Loucy (cell line): ENCODE measurements at regions not wholly inside any gene's neighbourhood (a gene's known extent, or its start where the extent isn't known, plus 50 kb on each side); places are given as distances from the start of the nearest gene placed in this dataset.
A peak's percentile ranks its signal among the peaks of the same experiment; 100 is the strongest.

Experiments
- H2AFZ ChIP-seq: fragments of 200-600 bp; sonication (generic); 2 replicates; pipeline ENCODE4 v1.6.0; 2016; ENCODE audit warnings: antibody characterized with exemption, mild to moderate bottlenecking, low read length, moderate library complexity
- H3F3A ChIP-seq: fragments of 200-600 bp; 2 replicates; pipeline ENCODE4 v1.6.0; 2016; ENCODE audit warnings: antibody characterized with exemption, low read depth, mild to moderate bottlenecking
- H3K27me3 ChIP-seq: fragments of 200-600 bp; sonication (generic); 2 replicates; pipeline ENCODE4 v1.6.1; 2014; ENCODE audit warnings: low read length, mild to moderate bottlenecking; ENCODE audit not compliant: insufficient read depth, poor library complexity, severe bottlenecking
- H3K36me3 ChIP-seq: fragments of 200-600 bp; sonication (generic); 2 replicates; pipeline ENCODE4 v1.6.1; 2016; ENCODE audit warnings: low read length; ENCODE audit not compliant: insufficient read depth
- H3K4me1 ChIP-seq: fragments of 200-600 bp; sonication (generic); 2 replicates; pipeline ENCODE4 v1.5.1; 2014; ENCODE audit warnings: low read length, mild to moderate bottlenecking; ENCODE audit not compliant: insufficient read depth, poor library complexity, severe bottlenecking
- H3K4me2 ChIP-seq: fragments of 200-600 bp; sonication (generic); 2 replicates; pipeline ENCODE4 v1.6.0; 2014; ENCODE audit warnings: antibody characterized with exemption, low read length, low read depth, mild to moderate bottlenecking; ENCODE audit not compliant: poor library complexity, severe bottlenecking
- H3K4me3 ChIP-seq: fragments of 200-600 bp; sonication (generic); 2 replicates; pipeline ENCODE4 v1.5.1; 2014; ENCODE audit warnings: low read length, mild to moderate bottlenecking, mixed read lengths; ENCODE audit not compliant: poor library complexity, severe bottlenecking
- H3K79me2 ChIP-seq: fragments of 200-600 bp; sonication (generic); 2 replicates; pipeline ENCODE4 v1.6.1; 2014; ENCODE audit warnings: low read length; ENCODE audit not compliant: insufficient read depth
- H3K9ac ChIP-seq: fragments of 200-600 bp; sonication (generic); 2 replicates; pipeline ENCODE4 v1.6.0; 2014; ENCODE audit warnings: mild to moderate bottlenecking, low read depth, low read length, moderate library complexity; ENCODE audit not compliant: poor library complexity, severe bottlenecking
- H3K9me2 ChIP-seq: fragments of 200-600 bp; sonication (generic); replicated peaks from 2 replicates; pipeline ENCODE4 v1.6.1; 2016; ENCODE audit warnings: low read depth, low read length, mixed read lengths
- H3K9me3 ChIP-seq: fragments of 200-600 bp; sonication (generic); 2 replicates; pipeline ENCODE4 v1.6.1; 2014; ENCODE audit warnings: mild to moderate bottlenecking, antibody characterized with exemption, low read length, low read depth; ENCODE audit not compliant: insufficient read depth
- H4K20me1 ChIP-seq: fragments of 200-600 bp; sonication (generic); 2 replicates; pipeline ENCODE4 v1.6.0; 2014; ENCODE audit warnings: antibody characterized with exemption, low read length, mild to moderate bottlenecking; ENCODE audit not compliant: insufficient read depth, poor library complexity, severe bottlenecking
- CTCF ChIP-seq: fragments of 200-600 bp; sonication (generic); conservative IDR thresholded peaks from 2 replicates; pipeline ENCODE4 v1.5.1; 2014; ENCODE audit warnings: mild to moderate bottlenecking, antibody characterized with exemption, low read length
- EZH2phosphoT487 ChIP-seq: fragments of 200-600 bp; IDR thresholded peaks from 2 replicates; pipeline ENCODE4 v1.6.1; 2018; ENCODE audit warnings: antibody characterized with exemption, mild to moderate bottlenecking, moderate library complexity, borderline replicate concordance

GRCh38 chr3:64765947-64766346, 78.1 kb upstream of the ADAMTS9 start:
- Histone ChIP-seq H3K36me3 (no peaks in the 10 kb centered on the region), H4K20me1 (no peaks in the 10 kb centered on the region), H3K4me3 (no peak overlapping the region), H3K4me1 (no peaks in the 10 kb centered on the region), H3K79me2 (no peaks in the 10 kb centered on the region), H3K9ac (no peak overlapping the region), H3K9me2 (no peaks in the 10 kb centered on the region), H3K27me3 (no peaks in the 10 kb centered on the region), H3K9me3 (no peaks in the 10 kb centered on the region), H2AFZ (no peak overlapping the region), H3F3A (no peaks in the 10 kb centered on the region), H3K4me2 (no peak overlapping the region)
- TF ChIP-seq CTCF (no peak), EZH2phosphoT487 (no peak)

DNA sequence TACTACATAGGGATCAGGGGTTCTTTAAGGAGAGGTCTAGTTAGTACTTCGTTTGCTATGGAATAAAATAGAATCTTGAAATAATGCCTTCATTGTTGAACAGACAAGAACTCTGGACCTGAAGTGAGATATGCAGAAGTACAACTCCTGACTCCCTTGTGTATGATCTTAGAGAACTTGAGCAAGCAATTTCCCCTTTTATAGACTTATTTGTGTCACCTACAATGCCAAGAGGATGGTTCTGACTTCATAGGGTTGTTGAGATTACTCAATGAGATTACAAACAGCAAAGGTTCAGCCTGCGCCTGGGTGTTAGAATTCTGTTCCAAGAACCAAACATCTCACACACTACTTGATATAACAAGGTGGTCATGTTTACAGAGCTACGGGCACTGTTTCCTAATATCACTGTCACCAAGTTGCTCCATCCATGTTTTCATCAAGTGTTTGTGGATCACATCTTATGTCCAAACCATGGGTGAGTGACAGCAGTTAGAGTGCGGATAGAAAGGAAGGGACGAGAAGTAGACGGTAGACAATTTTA, 76.7 kb upstream of the ADAMTS9 start:
- no peaks in the 10 kb centered on the region for H3F3A ChIP-seq
- no peaks in the 10 kb centered on the region for H3K36me3 ChIP-seq
- H3K9me3 ChIP-seq, result no peaks in the 10 kb centered on the region
- no peaks in the 10 kb centered on the region for H3K9me2 ChIP-seq
- no peaks in the 10 kb centered on the region for H3K27me3 ChIP-seq
- H3K9ac ChIP-seq, result no peak overlapping the region
- no peaks in the 10 kb centered on the region for H4K20me1 ChIP-seq
- H3K4me2 ChIP-seq, result no peak overlapping the region
- H2AFZ ChIP-seq, result no peak overlapping the region
- TF ChIP-seq EZH2phosphoT487 (no peak), CTCF (no peak)
- H3K4me1 ChIP-seq, result no peaks in the 10 kb centered on the region
- H3K4me3 ChIP-seq, result no peak overlapping the region
- H3K79me2 ChIP-seq, result no peaks in the 10 kb centered on the region

DNA sequence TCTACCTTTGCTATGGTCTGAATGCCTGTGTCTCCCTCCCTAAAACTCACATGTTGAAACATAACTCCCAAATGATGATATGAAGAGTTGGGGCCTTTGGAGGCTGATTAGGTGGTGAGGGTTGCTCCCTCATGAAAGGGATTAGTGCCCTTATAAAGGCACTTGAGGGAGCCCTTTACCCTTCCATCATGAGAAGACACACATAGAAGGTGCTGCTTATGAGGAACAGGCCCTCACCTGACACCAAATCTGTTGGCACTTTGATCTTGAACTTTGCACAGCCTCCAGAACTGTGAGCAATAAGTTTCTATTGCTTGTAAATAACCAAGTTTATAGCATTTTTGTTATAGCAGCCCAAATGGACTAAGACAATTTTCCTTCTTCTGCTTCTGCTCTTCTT, 76.2 kb upstream of the ADAMTS9 start:
- Histone ChIP-seq H3K4me1 (no peaks in the 10 kb centered on the region), H3F3A (no peaks in the 10 kb centered on the region), H4K20me1 (no peaks in the 10 kb centered on the region), H3K9me2 (no peaks in the 10 kb centered on the region), H3K36me3 (no peaks in the 10 kb centered on the region), H3K4me3 (no peak overlapping the region), H3K27me3 (no peaks in the 10 kb centered on the region), H3K4me2 (no peak overlapping the region), H3K9ac (no peak overlapping the region), H3K9me3 (no peaks in the 10 kb centered on the region), H2AFZ (no peak overlapping the region), H3K79me2 (no peaks in the 10 kb centered on the region)
- 0 out of 2 replicates have a peak, but pooled peaks have one; percentile 9 for TF ChIP-seq CTCF
- TF ChIP-seq EZH2phosphoT487, result no peak
